CD4-positive, alpha-beta T cell (primary cell): ENCODE measurements at regions not wholly inside any gene's neighbourhood (a gene's known extent, or its start where the extent isn't known, plus 50 kb on each side); places are given as distances from the start of the nearest gene placed in this dataset.

Experiments
- ATAC-seq: fragments of 200-7000 bp; cut with Tn5 transposase; one replicate; pipeline ENCODE4 v1.10.0; 2022; ENCODE audit warnings: mild to moderate bottlenecking; ENCODE audit not compliant: poor library complexity
- CTCF ChIA-PET: fragments of 350-600 bp; sonication (Branson Sonifier 250); formaldehyde crosslinking; loops from one replicate; lab custom pipeline; 2021; ENCODE audit warnings: antibody characterized with exemption, inconsistent platforms; lab: Charles Lee
- POLR2A ChIA-PET: fragments of 350-600 bp; sonication (Branson Sonifier 250); formaldehyde crosslinking; loops from one replicate; lab custom pipeline; 2021; ENCODE audit warnings: antibody characterized with exemption, inconsistent platforms; lab: Charles Lee
- DNase-seq, 14 experiments: peaks; one replicate each; pipeline ENCODE4 v3.0.0-alpha.2; 2013 to 2020; ENCODE audit warnings: mixed read lengths in 2 of 14
- H3K27ac ChIP-seq, 2 donors: one replicate each; pipeline versions ENCODE4 v1.5.1 to v1.7.0; 2013; ENCODE audit warnings: low read length in 2 of 2, low read depth in 1 of 2, mild to moderate bottlenecking in 1 of 2
- H3K27me3 ChIP-seq, 2 experiments: 1 replicate in 1 of 2; 2 replicates in 1 of 2; pipeline versions ENCODE4 v1.6.1 to v1.7.0; 2013; ENCODE audit warnings: low read length in 2 of 2, control low read depth in 1 of 2, mild to moderate bottlenecking in 1 of 2, moderate library complexity in 1 of 2; ENCODE audit not compliant: insufficient read depth in 2 of 2, control insufficient read depth in 1 of 2
- H3K36me3 ChIP-seq: one replicate; pipeline ENCODE4 v1.6.1; 2013; ENCODE audit warnings: low read length, control low read depth; ENCODE audit not compliant: insufficient read depth
- H3K4me1 ChIP-seq: one replicate; pipeline ENCODE4 v1.6.1; 2013; ENCODE audit warnings: low read length, control low read depth; ENCODE audit not compliant: insufficient read depth
- H3K4me3 ChIP-seq: one replicate; pipeline ENCODE4 v1.5.1; 2013; ENCODE audit warnings: mild to moderate bottlenecking, low read length, moderate library complexity
- H3K9me3 ChIP-seq, 2 experiments: 1 replicate in 1 of 2; 2 replicates in 1 of 2; pipeline versions ENCODE4 v1.6.1 to v1.7.0; 2013; ENCODE audit warnings: low read length in 2 of 2, mild to moderate bottlenecking in 2 of 2, control low read depth in 1 of 2, moderate library complexity in 1 of 2; ENCODE audit not compliant: control insufficient read depth in 1 of 2, insufficient read depth in 1 of 2
- H3K27ac Mint-ChIP-seq: one replicate; pipeline ENCODE4 v1.8.0; 2020; ENCODE audit warnings: mixed read lengths
- H3K27me3 Mint-ChIP-seq: one replicate; pipeline ENCODE4 v1.8.0; 2021; ENCODE audit warnings: mixed read lengths
- H3K36me3 Mint-ChIP-seq: one replicate; pipeline ENCODE4 v1.8.0; 2021; ENCODE audit warnings: low read depth, mixed read lengths
- H3K4me1 Mint-ChIP-seq: one replicate; pipeline ENCODE4 v1.8.0; 2021; ENCODE audit warnings: low read depth, mixed read lengths
- H3K4me3 Mint-ChIP-seq: one replicate; pipeline ENCODE4 v1.8.0; 2020; ENCODE audit warnings: mild to moderate bottlenecking, mixed read lengths
- H3K9me3 Mint-ChIP-seq: one replicate; pipeline ENCODE4 v1.8.0; 2020; ENCODE audit warnings: mixed read lengths
- intact Hi-C, 2 experiments: fragments of 100-400 bp; cut with DNase I in 1 of 2; cut with micrococcal nuclease in 1 of 2; formaldehyde crosslinking; loops; one replicate each; pipeline versions ENCODE4 v1.15.1 to v1.9.0; 2023 to 2025; cut with DNase I, micrococcal nuclease
- TF ChIP-seq, protein P1 (sequence below): fragments of 200-600 bp; IDR thresholded peaks from one replicate; pipeline ENCODE4 v1.8.0; 2022; ENCODE audit warnings: antibody characterized with exemption, mild to moderate bottlenecking

DNA sequence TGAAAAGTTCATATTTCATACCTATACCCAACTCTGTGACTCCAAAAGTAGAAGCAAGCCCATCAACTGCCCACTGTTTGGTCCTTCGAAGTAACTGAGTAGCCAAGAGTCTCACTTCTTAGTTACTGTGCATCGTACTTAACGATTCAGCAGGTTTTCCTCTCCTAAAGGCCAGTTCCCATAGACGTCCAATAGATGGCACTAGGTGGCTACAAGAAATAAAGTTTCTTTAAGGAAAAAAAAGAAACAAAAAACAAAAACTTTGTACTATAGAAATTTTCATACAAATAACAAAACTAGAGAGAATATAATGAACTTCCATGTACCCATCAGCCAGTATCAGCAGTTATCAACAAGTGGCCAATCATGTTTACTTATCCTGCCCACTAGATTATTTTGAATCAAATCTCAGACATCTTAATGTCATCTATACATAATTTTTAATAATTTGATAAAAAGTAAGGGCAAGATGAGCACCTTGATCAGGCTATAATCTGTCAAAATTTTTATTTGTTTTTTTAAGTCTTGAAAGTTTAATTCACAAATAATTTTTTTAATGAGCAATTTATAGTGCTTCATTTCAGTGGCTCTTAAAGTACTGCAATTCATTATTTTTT is 63.8 kb upstream of the ACP3 start:
- DNase-seq (peak in 3 of 14 experiments; percentile 28 to 46 (median 44)), ATAC-seq (no peak)
- Mint-ChIP-seq H3K27me3 (peaks cover 3% of the 10 kb centered on the region), H3K36me3 (no peaks in the 10 kb centered on the region), H3K4me1 (no peaks in the 10 kb centered on the region), H3K9me3 (no peaks in the 10 kb centered on the region), H3K4me3 (no peak overlapping the region), H3K27ac (no peak overlapping the region)
- Histone ChIP-seq H3K27ac (no peak overlapping the region), H3K36me3 (no peaks in the 10 kb centered on the region), H3K4me1 (no peaks in the 10 kb centered on the region), H3K9me3 (no peaks in the 10 kb centered on the region), H3K4me3 (no peak overlapping the region), H3K27me3 (peaks cover 0 to 6% of the 10 kb centered on the region in 2 experiments)
- POLR2A ChIA-PET, result no interaction called here
- CTCF ChIA-PET, result no interaction called here
- TF ChIP-seq, protein P1, sequence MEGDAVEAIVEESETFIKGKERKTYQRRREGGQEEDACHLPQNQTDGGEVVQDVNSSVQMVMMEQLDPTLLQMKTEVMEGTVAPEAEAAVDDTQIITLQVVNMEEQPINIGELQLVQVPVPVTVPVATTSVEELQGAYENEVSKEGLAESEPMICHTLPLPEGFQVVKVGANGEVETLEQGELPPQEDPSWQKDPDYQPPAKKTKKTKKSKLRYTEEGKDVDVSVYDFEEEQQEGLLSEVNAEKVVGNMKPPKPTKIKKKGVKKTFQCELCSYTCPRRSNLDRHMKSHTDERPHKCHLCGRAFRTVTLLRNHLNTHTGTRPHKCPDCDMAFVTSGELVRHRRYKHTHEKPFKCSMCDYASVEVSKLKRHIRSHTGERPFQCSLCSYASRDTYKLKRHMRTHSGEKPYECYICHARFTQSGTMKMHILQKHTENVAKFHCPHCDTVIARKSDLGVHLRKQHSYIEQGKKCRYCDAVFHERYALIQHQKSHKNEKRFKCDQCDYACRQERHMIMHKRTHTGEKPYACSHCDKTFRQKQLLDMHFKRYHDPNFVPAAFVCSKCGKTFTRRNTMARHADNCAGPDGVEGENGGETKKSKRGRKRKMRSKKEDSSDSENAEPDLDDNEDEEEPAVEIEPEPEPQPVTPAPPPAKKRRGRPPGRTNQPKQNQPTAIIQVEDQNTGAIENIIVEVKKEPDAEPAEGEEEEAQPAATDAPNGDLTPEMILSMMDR, result peak; percentile 60
- intact Hi-C loops, result loop anchor here (5.0 kb wide), 2 partner anchors 89 to 94 kb away; no protein-coding TSS in a partner anchor

DNA sequence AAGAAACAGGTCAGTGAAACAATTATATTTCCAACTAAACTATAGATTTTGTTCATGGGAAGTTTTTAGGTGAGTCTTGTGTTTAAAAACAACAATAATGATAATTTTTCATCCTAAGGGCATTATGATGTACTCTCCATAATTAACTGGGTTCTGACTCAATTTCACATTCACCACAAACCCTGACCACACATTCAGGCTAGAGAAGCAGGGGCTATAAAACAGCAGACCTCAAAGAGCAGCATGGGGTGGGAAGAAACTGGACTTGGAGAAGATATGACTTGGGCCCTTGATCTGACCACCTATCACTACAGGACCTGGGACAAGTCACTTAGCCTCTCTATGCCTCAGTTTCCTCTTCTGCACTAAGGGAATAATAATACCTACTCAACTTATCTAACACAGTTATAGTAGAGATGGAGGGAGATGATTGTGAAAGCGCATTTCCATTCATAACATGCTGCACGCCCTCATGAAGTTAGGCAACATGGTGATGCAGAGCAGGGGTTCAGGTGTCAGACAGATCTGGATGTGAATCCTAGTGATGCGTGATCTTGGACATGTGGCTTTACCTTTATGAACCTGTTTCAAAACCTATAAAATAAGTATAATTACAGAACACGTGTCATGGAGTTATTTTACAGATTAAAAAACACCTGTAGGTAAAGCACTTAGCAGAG is 63.0 kb upstream of the ACP3 start:
- H3K36me3 ChIP-seq, result no peaks in the 10 kb centered on the region
- intact Hi-C loops, result loop anchor here (5.0 kb wide), 2 partner anchors 88 to 93 kb away; no protein-coding TSS in a partner anchor
- Mint-ChIP-seq H3K27me3 (peaks cover 3% of the 10 kb centered on the region), H3K9me3 (no peaks in the 10 kb centered on the region), H3K4me1 (no peaks in the 10 kb centered on the region), H3K27ac (no peak overlapping the region), H3K36me3 (no peaks in the 10 kb centered on the region), H3K4me3 (no peak overlapping the region)
- H3K27me3 ChIP-seq, result no peaks in the 10 kb centered on the region
- H3K27ac ChIP-seq, result no peak overlapping the region
- TF ChIP-seq, protein P1, result no peak
- no peaks in the 10 kb centered on the region for H3K4me1 ChIP-seq
- ATAC-seq, result no peak
- ChIA-PET POLR2A (no interaction called here), CTCF (no interaction called here)
- no peak overlapping the region for H3K4me3 ChIP-seq
- no peaks in the 10 kb centered on the region for H3K9me3 ChIP-seq
- DNase-seq, result no peak

DNA sequence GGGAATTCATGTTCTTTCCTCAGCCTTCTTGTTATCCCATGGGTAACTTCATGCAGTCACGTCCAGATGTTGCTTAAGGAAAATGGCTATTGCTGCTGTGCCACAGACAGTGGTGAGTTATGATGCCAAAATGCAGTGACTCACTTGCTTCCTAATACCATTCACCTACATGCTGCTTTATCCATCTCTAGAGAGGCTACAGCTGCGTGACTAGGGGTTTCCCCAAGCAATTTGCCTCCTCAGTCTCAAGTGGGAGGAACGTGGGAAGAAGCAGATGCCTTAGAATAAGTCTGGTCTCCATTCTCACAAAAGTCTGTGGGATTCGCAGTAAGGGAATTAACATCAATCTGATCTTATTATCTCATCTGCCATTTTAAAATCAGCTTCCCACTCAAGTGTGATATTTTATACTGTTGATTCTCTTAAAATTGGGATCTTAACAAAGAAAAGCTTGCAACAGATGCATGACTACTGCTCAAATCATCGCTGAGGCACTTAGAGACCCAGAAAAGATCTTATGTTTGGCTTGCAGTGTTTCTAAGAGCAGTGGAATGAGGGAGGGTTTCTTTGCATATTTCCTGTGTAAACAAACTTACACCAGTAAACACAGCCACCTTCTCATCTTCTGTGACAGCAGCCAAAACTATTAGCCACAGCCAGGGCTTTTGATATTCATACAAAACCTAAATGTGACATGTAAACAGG is 62.0 kb upstream of the ACP3 start:
- CTCF ChIA-PET, result no interaction called here
- Histone ChIP-seq H3K4me3 (no peak overlapping the region), H3K9me3 (no peaks in the 10 kb centered on the region), H3K27ac (no peak overlapping the region), H3K36me3 (no peaks in the 10 kb centered on the region), H3K27me3 (no peaks in the 10 kb centered on the region), H3K4me1 (no peaks in the 10 kb centered on the region)
- TF ChIP-seq, protein P1, result no peak
- intact Hi-C loops, result no loop called here
- ATAC-seq (no peak), DNase-seq (no peak)
- H3K27me3 Mint-ChIP-seq, result no peaks in the 10 kb centered on the region
- no peak overlapping the region for H3K27ac Mint-ChIP-seq
- H3K4me3 Mint-ChIP-seq, result no peak overlapping the region
- POLR2A ChIA-PET, result no interaction called here
- no peaks in the 10 kb centered on the region for H3K36me3 Mint-ChIP-seq
- H3K9me3 Mint-ChIP-seq, result no peaks in the 10 kb centered on the region
- no peaks in the 10 kb centered on the region for H3K4me1 Mint-ChIP-seq
